EL (cell line): ENCODE measurements at regions not wholly inside any gene's neighbourhood (a gene's known extent, or its start where the extent isn't known, plus 50 kb on each side); places are given as distances from the start of the nearest gene placed in this dataset.
"Not testable (repeated sequence)": the region's sequence is repeated elsewhere in the genome, so short reads cannot be mapped to it uniquely, and the experiment has no call there.

Source experiments
- DNase-seq: peaks from one replicate; pipeline ENCODE4 v3.0.0-alpha.2; 2016

DNA sequence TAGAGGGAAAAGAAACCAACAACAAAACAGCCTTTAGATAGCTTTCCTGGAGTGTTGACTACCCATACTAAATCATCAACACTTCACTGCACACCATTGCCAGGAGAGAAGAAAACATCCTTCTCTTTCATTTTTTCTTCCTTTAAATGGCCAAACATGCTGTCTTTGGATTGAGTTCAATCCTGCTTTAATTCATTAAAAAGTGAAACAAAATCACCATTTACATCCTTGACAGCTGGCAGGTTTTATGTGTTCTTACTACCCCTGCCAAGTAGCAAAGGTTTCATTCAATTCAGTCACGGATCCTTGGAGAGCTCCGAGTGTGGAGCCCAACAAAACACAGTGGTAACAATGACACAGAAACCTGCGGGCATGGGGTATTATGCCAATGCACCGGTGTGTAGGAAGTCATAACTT is 568.3 kb downstream of the ANKRD50 start:
- no peak for DNase-seq

DNA sequence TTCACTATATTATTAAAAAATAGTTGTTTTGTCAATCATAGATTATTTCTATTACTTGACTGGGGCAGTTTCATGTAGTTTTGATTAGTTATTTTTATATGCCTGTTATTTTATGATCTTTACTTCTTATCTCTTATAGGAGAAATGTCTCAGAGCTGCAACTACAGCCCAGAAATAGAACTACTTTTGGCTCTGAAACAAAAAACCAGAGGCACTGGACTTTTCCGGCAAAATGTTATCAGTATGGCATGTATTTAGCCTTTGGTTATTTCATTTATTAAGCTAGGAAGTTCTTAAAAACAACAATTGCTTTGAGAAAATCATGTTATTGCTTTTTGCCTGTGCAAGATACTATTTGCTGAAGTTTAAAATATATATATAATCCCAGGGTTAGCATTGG is 566.5 kb downstream of the ANKRD50 start:
- no peak for DNase-seq

GRCh38 chr4:124151031-124151430 is 561.5 kb downstream of the ANKRD50 start:
- DNase-seq, result no peak

GRCh38 chr4:124152132-124152531 is 560.4 kb downstream of the ANKRD50 start:
- DNase-seq, result no peak

- DNase-seq, result no peak
Measured at GRCh38 chr4:124155239-124155638, 557.3 kb downstream of the ANKRD50 start.

- no peak for DNase-seq
Measured at GRCh38 chr4:124157396-124158083, 555.0 kb downstream of the ANKRD50 start.

DNA sequence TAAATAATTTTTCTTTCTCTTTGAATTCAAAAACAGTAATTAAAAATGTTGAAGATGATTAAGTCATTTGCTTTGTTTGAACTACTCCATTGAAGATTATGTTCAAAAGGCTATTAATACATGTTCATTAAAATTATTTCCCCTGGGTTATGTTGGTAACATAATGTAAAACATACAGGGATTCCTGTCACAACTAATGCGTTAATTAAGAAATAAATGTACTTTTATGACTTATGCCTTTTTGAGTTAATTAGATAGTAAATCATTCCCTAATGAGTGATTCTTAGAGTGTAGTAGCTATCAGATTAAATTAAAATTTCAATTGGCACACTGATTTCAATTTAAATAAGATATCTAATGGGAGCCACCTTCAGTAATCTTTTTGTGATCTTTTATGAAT is 549.1 kb downstream of the ANKRD50 start:
- no peak for DNase-seq

DNA sequence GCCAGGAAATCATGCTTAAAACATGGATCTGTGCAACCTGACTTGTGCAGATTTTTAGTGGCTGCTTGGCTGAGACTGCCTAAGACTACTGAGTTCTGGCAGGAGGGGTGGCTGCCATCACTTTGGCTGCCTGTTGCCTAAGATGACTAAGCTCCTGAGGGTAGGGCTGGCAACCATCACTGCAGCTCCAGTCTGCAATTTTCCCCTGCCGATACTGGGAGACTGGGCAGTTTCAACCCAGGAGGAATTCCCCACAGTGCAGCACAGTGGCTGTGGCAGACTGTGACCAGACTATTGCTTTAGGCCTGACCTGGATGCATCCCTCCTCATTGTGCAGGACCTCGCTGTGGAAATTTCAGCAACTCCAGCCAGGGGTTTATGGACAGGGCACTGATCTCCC is 544.9 kb downstream of the ANKRD50 start:
- peak; percentile 2 for DNase-seq

- DNase-seq, result not testable (repeated sequence)
Measured at GRCh38 chr4:124169524-124169923, 543.0 kb downstream of the ANKRD50 start.

DNA sequence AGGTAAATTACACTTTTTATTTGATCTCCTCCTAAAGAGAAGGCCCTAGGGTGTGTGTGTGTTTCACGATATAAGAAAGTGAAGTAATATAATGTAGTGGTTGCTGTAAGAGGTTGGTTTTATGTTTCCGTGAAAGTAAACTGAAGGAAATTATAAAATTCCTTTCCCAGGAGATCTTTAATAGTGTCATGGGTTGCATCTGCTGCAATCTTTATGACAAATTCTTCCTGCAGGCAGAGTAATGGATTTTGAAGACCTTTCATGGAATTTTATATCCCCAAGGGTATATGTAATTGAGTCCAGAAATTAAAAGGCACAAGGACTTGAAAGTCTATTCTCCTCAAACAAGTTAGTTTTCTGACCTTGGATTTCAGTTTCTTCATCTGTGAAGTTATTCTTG is 538.6 kb downstream of the ANKRD50 start:
- DNase-seq, result no peak

GRCh38 chr4:124177647-124178425 is 534.7 kb downstream of the ANKRD50 start:
- DNase-seq, result peak; percentile 62

DNA sequence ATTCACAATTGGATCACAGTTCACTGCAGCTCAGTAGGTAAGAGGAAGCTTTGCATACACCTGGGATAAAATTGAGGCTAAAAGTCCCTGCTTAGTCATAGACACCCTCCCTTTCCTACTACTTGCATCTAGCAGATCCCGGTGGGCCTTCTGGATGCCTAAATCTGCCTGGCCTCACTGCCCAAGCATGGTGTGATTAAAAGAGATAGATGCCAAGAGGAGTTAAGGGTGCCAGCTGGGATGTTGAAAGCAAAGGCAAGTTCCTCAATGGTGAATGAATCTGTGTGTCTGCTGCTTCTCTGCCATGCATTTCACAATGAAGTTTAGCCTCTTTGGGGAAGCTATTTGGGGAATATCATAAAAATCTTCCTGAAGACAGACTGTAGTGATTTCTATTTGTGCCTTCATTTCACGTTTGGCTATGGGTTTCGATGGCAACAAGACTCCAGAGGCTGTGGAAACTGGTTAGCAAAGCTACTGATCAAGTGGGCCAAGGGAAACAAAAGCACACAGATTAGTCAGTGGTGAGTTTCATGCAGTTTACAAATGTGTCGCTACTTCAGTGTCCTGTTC is 534.0 kb downstream of the ANKRD50 start:
- no peak for DNase-seq

GRCh38 chr4:124179506-124180186 is 532.9 kb downstream of the ANKRD50 start:
- DNase-seq, result no peak

DNA sequence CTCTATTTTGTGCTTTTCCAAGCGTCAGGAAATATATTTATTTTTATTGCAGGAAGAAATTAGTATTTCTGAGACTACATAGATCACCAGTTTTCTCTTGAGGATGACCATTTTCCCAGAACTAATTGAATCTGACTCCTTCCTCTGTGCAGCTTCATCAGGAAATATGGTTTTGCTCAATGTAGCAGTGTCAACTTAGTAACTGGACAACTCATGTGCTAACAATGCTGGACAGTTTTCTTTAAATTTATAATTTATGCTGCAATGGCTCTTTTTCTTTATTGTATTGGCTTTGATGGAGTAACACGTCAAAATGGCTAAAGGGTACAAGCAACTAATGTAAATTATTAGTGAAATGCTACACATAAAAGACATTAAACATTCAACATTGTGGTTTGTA is 531.5 kb downstream of the ANKRD50 start:
- no peak for DNase-seq

- no peak for DNase-seq
Measured at GRCh38 chr4:124183231-124183630, 529.3 kb downstream of the ANKRD50 start.

- DNase-seq, result no peak
Measured at GRCh38 chr4:124183926-124184325, 528.6 kb downstream of the ANKRD50 start.

DNA sequence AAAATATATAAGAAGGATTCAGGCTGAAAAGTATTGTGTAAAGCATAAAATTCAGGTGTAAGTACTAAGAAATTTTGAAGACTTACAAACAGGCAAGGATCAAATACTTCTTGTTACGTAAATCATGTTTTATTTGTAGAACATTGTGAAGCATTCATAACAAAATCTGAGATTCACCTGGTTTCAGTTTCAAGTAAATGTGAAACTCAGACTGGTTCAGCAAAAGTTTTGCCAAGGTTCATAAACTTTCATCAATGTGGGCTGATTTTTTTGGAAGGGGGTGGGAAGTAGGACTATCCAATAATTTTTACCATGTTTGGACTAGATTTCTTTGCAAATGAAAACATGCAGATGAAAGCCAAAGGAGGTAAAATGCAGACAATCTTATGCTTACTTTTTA is 527.7 kb downstream of the ANKRD50 start:
- DNase-seq, result no peak

DNA sequence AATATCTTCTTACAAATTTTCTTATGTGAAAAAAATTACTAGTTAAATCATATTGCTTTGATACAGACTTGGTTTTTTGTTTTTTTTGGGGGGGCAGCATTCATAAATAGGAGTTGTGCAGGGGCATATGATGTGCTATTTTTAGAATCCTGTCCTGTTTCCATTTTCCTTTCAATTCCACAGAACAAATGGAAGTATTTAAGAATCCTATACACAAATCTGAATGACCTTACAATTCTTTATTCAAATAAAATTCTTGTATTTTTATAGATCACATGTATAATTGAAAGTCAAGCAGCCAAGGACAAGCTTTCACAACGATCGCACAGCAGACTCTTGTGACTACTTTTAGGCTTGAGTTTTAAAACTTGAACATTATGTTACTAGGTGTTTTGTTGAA is 523.9 kb downstream of the ANKRD50 start:
- no peak for DNase-seq

DNA sequence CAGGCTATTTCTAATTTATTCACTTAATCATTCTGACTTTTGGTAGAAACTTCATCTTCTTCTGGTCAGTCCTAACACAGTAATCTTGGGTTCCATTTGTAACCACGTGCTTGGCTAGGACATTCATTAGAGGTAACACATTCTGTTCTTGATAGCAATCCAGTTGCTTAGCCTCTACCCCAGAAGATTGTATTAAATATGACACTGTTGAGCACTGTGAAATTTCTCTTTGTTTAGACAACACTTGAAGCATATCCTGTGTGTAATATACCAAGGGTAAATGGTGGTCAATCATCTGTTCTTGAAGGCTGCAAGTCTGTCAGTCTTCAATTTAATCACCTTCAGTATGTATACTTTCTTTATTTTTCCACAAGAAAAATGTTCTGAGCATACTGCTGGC is 523.0 kb downstream of the ANKRD50 start:
- DNase-seq, result no peak

DNA sequence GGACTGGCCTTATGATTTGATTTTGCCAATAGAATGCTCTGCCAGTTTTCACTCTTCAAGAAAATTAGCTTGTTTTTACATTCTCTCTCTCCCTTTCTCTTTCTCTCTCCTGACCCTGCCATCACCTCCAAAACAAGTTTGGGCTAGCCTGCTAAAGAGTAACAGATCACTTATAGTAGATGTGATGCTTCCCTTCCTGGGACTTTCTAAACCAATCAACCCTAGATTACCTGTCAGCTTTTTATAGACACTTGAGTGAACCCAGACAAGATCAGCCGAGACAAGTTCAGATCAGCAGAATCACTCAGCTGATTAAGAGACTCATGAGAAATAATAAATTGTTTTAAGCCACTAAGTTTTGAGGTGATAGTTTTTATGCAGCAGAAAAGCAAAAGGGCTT is 521.2 kb downstream of the ANKRD50 start:
- no peak for DNase-seq

DNA sequence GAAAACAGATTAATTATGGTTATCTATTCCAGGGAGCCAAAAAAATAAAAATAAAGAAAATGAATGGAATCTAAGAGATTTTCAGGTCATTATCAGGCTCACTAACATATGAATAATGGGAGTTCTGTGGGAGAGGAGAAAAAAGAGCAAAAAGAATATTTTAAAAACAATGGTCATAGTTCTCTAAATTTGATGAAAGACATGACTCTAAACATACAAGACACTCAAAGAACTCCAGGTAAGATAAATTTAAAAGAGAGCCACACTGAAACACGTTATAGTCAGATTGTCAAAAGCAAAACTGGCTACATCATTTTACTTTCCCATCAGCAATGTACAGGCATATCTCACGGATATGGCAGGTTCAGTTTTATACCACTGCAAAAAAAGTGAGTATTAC is 520.0 kb downstream of the ANKRD50 start:
- no peak for DNase-seq

DNA sequence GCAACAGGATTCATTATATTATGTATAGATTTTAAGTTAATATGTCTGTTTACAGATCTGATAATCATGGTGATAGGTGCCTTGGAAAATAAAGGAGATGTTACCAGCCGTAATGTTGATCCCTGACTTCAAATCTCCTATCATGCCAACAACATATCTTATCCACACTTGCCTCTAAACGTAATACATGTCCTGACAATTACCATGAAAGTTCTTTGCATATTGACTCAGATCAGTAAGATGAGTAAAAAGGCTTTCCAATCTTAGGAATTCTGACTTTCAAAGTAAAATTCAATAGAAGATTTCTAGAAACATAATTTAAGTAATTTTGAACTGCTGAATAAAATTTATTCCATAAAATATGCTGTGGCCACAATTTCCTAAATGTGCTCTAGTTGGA is 513.3 kb downstream of the ANKRD50 start:
- DNase-seq, result no peak

- peak; percentile 67 for DNase-seq
Measured at GRCh38 chr4:124199755-124200154, 512.8 kb downstream of the ANKRD50 start.

- DNase-seq, result no peak
Measured at GRCh38 chr4:124201636-124202035, 510.9 kb downstream of the ANKRD50 start.
